ENCODE measurements at regions not wholly inside any gene's neighbourhood (a gene's known extent, or its start where the extent isn't known, plus 50 kb on each side); places are given as distances from the start of the nearest gene placed in this dataset.

- DNase-seq, result no peak
Measured at GRCh38 chr1:182292193-182292741, 99.3 kb downstream of the GLUL start.

DNA sequence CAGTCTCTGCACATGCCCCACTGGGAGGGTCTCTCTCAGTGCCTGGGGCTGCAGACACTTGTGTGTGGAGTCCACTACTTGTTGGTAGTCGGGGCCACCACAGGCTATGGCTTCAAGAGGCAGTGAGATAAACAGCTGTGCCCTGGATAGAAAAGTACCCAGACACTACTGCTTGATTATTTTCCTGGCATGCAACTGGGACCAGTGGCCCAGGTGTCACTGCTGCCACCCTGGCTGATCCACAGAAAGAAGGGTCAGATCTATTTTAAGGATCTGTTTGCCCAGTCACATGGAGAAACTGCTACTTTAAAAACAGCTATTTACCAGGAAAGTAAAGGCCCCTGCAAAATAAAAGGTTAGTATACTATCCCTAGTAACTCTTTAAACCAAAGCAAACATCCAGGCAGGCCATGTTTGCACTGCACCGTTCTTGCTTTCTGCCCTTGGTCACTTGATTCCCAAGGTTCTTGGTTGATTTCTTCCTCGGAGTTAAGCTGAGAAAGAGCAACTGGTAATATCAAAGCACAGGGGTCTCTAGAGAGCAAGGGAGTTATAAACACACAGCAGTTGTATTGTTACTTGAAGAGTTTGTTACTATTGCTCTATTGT is 99.9 kb downstream of the GLUL start:
- DNase-seq, result no peak

- DNase-seq, result no peak
Measured at GRCh38 chr1:182288749-182289604, 102.6 kb downstream of the GLUL start.

GRCh38 chr1:182286761-182287160 is 104.8 kb downstream of the GLUL start:
- no peak for DNase-seq

GRCh38 chr1:182283746-182284544 is 107.6 kb downstream of the GLUL start:
- DNase-seq, result no peak

DNA sequence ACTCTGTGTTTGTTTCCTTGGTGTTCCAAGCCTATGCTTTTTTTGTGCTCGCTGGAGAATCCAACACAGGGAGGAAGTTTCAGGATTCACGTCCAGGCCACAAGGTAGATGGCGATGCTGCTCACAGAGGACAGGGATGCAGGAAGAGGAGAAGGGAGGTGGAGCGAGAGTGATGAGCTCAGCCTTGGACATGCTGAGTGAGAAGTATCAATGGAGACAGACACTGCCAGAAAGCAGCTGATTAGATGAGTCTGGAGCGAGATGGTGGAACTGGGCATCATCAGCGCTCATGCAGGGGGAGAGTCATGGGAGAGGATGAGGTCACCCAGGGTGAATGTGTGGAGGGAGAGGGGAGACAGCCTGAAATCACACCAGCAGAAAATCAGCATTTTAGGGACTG is 110.0 kb downstream of the GLUL start:
- peak; percentile 10 for DNase-seq

DNA sequence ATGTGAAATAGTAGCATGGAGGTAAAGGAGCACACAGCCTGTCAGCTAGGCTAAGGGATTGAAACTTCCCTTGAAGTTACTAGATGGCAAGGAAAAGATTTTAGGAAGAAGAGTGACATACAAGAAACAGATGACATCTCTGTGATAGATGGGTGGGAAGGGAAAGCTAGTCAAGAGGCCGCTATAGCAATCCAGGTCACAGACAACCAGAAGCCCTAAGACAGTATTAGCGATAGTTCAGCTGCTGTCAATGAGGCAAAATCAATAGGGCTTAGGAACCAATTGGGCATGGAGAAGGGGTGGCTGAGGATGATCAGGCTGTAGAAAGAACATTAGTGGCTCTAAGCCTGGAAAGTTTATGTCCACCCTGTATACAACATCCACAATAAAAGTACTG is 111.1 kb downstream of the GLUL start:
- DNase-seq, result peak; percentile 31

DNA sequence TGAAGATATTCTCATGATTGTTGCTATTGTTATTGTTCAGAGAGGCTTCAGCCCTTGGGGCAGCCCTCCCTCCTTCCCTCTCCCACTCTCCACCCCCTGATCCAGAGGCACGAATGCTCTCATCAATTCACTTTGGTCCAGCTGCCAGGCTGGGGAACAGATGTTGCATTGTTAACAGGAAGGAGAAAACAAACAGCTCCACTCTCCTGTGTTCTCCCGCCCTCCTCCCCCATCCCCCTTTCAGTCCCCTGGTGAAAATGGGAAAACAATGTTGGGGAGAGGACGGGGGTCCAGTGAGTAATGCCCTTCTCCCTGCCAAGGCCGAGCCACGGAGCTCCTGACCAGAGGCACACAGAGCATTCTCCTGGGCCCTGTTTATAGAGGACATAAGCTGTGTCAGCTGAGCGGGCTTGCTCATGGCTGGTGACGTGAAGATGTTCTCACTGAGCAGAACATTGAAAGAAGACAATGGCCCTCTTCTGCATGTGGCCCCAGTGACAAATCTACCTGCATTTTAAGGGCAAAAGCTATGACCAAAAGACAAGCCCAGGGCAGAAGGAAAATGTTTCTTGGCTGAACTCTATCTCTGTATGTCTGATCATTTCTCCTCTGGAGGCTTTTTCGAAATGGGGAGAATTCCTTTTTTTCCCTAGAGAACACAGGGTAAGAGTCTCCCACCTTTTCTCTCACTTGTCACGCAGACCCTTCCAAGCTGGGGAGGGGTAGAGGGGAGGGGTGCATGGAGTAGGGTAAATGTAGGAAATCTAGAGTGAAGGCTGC is 111.7 kb downstream of the GLUL start:
- peak; percentile 91 for DNase-seq

DNA sequence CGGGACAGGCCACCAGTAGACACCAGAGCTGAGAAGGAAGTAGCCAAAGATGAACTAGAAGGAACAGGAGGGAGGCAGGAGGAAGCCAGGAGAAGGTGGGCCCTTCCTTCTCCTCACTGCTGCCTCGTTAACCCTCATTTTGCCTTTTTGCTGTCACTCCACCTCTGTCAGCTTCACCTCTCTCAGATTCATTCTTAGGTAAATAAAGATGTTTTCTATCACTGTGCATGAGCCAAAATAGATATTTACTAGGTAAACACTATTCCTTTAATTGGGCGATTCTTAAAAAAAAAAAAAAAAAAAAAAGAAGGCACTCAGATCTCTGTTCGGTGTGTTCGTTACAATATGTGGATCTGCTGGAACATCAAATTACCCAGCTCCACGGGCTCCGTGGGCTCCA is 112.3 kb downstream of the GLUL start:
- DNase-seq, result no peak

GRCh38 chr1:182278144-182279054 is 113.2 kb downstream of the GLUL start:
- DNase-seq, result no peak

- DNase-seq, result no peak
Measured at GRCh38 chr1:182275271-182275670, 116.3 kb downstream of the GLUL start.

- DNase-seq, result no peak
Measured at GRCh38 chr1:182274618-182275017, 117.0 kb downstream of the GLUL start.

DNA sequence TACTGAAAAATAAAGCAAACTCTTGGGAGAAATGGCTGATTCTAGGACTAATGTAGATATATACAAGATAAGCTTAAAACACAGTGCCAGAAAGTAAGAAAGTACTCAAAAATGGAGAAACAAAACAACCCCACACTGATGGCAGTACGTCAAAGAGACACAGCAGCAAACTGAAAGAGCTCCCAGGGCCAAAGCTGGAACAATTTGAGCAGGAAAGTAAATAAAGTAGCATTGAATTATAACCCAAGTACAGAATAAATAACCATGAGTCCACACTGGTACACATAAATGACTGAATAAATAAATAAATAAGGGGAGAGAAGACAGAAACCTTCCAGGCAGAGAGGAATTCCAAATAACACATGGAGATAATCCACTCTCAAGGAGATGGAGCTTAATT is 120.9 kb downstream of the GLUL start:
- no peak for DNase-seq

DNA sequence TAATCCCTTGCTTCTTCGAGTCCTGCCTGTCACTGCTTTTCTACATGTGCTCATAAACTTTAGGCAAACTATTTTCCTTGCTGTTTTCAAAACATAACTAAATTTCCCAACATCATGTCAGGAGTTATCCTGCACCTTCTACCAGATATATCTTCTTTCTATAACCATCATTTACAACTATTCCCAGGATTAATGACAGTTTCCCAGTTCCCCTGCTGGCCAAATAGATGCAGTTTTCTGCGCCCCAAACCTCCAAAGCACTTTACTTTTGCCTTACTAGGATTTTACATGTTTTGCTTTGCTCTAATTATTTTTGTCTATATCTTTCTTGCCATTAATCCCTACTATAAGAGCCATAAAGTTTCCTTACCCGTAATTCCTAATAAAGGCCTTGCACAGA is 122.5 kb downstream of the GLUL start:
- no peak for DNase-seq

DNA sequence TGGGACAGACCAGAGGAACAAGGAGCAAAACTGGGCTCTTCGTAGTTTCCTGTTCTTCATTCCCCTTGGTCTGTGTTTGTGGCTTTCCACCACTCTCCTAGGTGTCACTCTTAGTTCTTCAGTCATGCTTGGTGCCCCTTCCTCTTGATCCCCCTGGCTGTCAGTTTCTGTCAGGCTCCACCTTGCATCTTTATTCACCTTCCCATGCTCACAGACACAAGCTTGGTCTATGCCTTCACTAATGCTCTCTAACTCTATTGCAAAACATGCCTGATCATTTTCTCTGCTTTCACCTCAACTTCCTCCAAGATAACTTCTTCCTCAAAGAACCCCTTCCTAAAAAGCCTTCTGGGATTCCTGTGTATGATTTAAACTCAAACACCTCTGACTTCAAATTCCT is 122.9 kb downstream of the GLUL start:
- no peak for DNase-seq

- no peak for DNase-seq
Measured at GRCh38 chr1:182264185-182264584, 127.4 kb downstream of the GLUL start.

GRCh38 chr1:182263706-182264105 is 127.9 kb downstream of the GLUL start:
- DNase-seq, result no peak

DNA sequence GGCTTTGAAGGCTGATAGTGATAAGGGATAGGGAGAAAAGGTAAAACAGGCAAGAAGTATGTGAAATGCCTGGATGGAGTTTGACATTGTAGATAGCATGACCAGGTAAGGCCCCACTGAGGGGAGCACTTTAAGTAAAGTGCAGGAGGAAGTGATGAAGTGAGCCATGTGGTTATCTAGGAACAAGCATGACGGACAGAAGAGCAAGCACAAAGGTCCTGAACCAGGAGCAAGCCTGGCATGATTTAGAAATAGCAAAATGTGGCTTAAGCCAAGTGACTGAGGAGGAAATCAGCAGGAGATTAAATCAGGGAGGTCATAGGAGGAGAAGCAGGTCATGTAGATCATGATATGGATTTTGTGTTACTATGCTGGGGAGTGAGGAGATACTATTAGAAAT is 129.2 kb downstream of the GLUL start:
- DNase-seq, result no peak

- no peak for DNase-seq
Measured at GRCh38 chr1:182261655-182262054, 129.9 kb downstream of the GLUL start.

DNA sequence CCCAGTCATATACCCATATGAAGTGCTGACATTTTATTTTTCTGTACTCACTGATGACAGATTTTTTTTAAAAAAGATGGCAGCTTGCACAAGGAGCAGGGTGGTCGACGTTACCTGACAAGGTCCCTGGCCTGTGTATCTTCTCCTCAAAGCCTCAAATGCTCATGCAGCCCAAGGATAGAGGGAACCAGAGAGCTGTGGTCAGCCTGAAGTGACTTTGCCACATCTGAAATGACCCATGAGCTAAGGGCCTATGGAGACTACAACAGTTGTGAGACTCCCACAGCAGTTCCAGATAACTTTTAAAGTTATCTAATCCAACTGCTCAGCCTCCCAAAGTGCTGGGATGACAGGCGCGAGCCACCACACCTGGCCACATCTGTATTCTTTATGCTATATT is 131.1 kb downstream of the GLUL start:
- no peak for DNase-seq

GRCh38 chr1:182259968-182260367 is 131.6 kb downstream of the GLUL start:
- no peak for DNase-seq

All from NCI-H345 (cell line).